ENCODE measurements at regions not wholly inside any gene's neighbourhood (a gene's known extent, or its start where the extent isn't known, plus 50 kb on each side); places are given as distances from the start of the nearest gene placed in this dataset.

GRCh38 chr1:216825557-216825956 lies 102.3 kb upstream of the ESRRG start:
- Histone ChIP-seq H4K20me1 (ENCODE audit: control insufficient read depth, insufficient read depth) (no peaks in the 10 kb centered on the region), H2AFZ (ENCODE audit: control insufficient read depth, low read depth, low read length) (no peak overlapping the region), H3K9me3 (replicated peaks; ENCODE audit: control insufficient read depth, insufficient read depth, low read length) (no peaks in the 10 kb centered on the region), H3K4me3 (no peak overlapping the region), H3K79me2 (ENCODE audit: control insufficient read depth, insufficient read depth, low read length) (no peaks in the 10 kb centered on the region), H3K27me3 (replicated peaks in 1 of 2; ENCODE audit: control insufficient read depth in 2 of 2, insufficient read depth in 2 of 2, low read length in 1 of 2) (no peaks in the 10 kb centered on the region), H3K27ac (ENCODE audit: control insufficient read depth, insufficient read depth) (no peak overlapping the region), H3K36me3 (ENCODE audit: control insufficient read depth in 2 of 2, insufficient read depth in 2 of 2, low read length in 1 of 2) (no peaks in the 10 kb centered on the region), H3K9ac (ENCODE audit: control insufficient read depth, insufficient read depth, low read length) (no peak overlapping the region), H3K4me2 (ENCODE audit: control insufficient read depth, insufficient read depth) (no peak overlapping the region), H3K4me1 (ENCODE audit: control insufficient read depth, insufficient read depth, low read length) (no peaks in the 10 kb centered on the region)
- no peak for ATAC-seq
- FAIRE-seq = no peak
- RAD21 ChIA-PET (ENCODE audit: unreplicated experiment) = no interaction called here
- intact Hi-C loops (cut with micrococcal nuclease; ENCODE audit: unreplicated experiment) (no loop called here), in situ Hi-C loops (cut with MboI) (no loop called here)
- TF ChIP-seq MEF2B (IDR thresholded peaks at IDR 0.05; ENCODE audit: partially characterized antibody, poor library complexity, severe bottlenecking) (no peak), WRNIP1 (IDR thresholded peaks at IDR 0.05; ENCODE audit: borderline replicate concordance, low read depth, low read length) (no peak), DPF2 (IDR thresholded peaks at IDR 0.05) (no peak), E2F8 (IDR thresholded peaks at IDR 0.05; ENCODE audit: low read depth, partially characterized antibody) (no peak), PBX3 (IDR thresholded peaks at IDR 0.05; ENCODE audit: insufficient replicate concordance, low read depth, low read length) (no peak), IRF5 (IDR thresholded peaks at IDR 0.05; ENCODE audit: borderline replicate concordance) (no peak), POU2F2 (IDR thresholded peaks at IDR 0.05; ENCODE audit: borderline replicate concordance, low read depth, low read length) (no peak), E2F4 (IDR thresholded peaks at IDR 0.05; ENCODE audit: low read depth, low read length) (no peak), NKRF (conservative IDR thresholded peaks at IDR 0.05) (no peak), IKZF2 (IDR thresholded peaks at IDR 0.05) (no peak), STAT3 (IDR thresholded peaks at IDR 0.05; ENCODE audit: low read depth, low read length) (no peak), ATF3 (IDR thresholded peaks at IDR 0.05; ENCODE audit: borderline replicate concordance, extremely low read depth, low read depth, low read length) (no peak), STAT1 (conservative IDR thresholded peaks at IDR 0.05) (no peak), SRF (IDR thresholded peaks at IDR 0.05; ENCODE audit: low read depth in 2 of 2, low read length in 2 of 2) (no peak), YY1 (IDR thresholded peaks at IDR 0.05; ENCODE audit: low read depth, low read length) (no peak)
- POLR2A ChIA-PET = no interaction called here
- BruUV-seq (replicated peaks) = no TSS peak
- SMC1A ChIA-PET (ENCODE audit: uncharacterized antibody, unreplicated experiment) = no interaction called here
- no peak for DNase-seq (ENCODE audit: low read depth, low spot score)
- CTCF ChIA-PET = no interaction called here
- WGBS (ENCODE audit: insufficient coverage, insufficient replicate concordance, low lambda C conversion rate, missing lambda C conversion rate) = 22% methylated on average over 2 of the region's 2 CpGs

Measured in GM12878 (cell line).